Heart left ventricle (tissue), 16 donors: ENCODE measurements at regions not wholly inside any gene's neighbourhood (a gene's known extent, or its start where the extent isn't known, plus 50 kb on each side); places are given as distances from the start of the nearest gene placed in this dataset.

Experiments used
- ATAC-seq, 4 donors: fragments of 200-7000 bp; cut with Tn5 transposase; one replicate each; pipeline ENCODE4 v1.9.1; 2020 to 2022; ENCODE audit warnings: moderate library complexity in 4 of 4, mild to moderate bottlenecking in 3 of 4, moderate number of reproducible peaks in 1 of 4
- DNase-seq, 5 donors: peaks; one replicate each; pipeline ENCODE4 v3.0.0-alpha.2; 2020
- H3K27ac ChIP-seq, 12 donors: fragments of 200-600 bp; sonication (generic) in 4 of 12; one replicate each; pipeline versions ENCODE4 v1.5.0 to v1.8.0; 2016 to 2022; ENCODE audit warnings: mild to moderate bottlenecking in 2 of 12
- H3K27me3 ChIP-seq, 9 donors: fragments of 200-600 bp; sonication (generic) in 2 of 9; one replicate each; pipeline versions ENCODE4 v1.5.1 to v1.8.0; 2016 to 2022; ENCODE audit warnings: mild to moderate bottlenecking in 3 of 9
- H3K36me3 ChIP-seq, 9 donors: fragments of 200-600 bp; sonication (generic) in 2 of 9; one replicate each; pipeline versions ENCODE4 v1.5.0 to v1.8.0; 2018 to 2022; ENCODE audit warnings: mild to moderate bottlenecking in 2 of 9
- H3K4me1 ChIP-seq, 12 donors: fragments of 200-600 bp; sonication (generic) in 4 of 12; one replicate each; pipeline versions ENCODE4 v1.5.0 to v1.8.0; 2016 to 2022; ENCODE audit warnings: mild to moderate bottlenecking in 3 of 12
- H3K4me3 ChIP-seq, 12 donors: fragments of 200-600 bp; sonication (generic) in 4 of 12; one replicate each; pipeline versions ENCODE4 v1.5.0 to v1.8.0; 2017 to 2022; ENCODE audit warnings: mild to moderate bottlenecking in 9 of 12, moderate library complexity in 4 of 12
- H3K9me3 ChIP-seq, 12 donors: fragments of 200-600 bp; sonication (generic) in 4 of 12; one replicate each; pipeline versions ENCODE4 v1.5.0 to v1.8.0; 2016 to 2022; ENCODE audit warnings: mild to moderate bottlenecking in 1 of 12
- POLR2A ChIP-seq, 2 donors: fragments of 450-650 bp; IDR thresholded peaks; one replicate each; pipeline ENCODE4 v1.6.1; 2017; ENCODE audit warnings: antibody characterized with exemption in 2 of 2, mild to moderate bottlenecking in 2 of 2, moderate library complexity in 2 of 2
- WGBS, 4 donors: extraction: QIAGEN DNeasy Blood & Tissue Kit in 2 of 4; methylation state at CpG; one replicate each; pipeline versions ENCODE4 v1.1.5 to v1.1.7; 2013 to 2018; 5-methylcytosine and 5-hydroxymethylcytosine counted together
- intact Hi-C, 10 donors: fragments of 100-400 bp; cut with DNase I; formaldehyde crosslinking; loops; one replicate each; pipeline versions ENCODE4 v1.11.1 to v1.14.2; 2022
- TF ChIP-seq, protein P1 (sequence below), 12 donors: fragments of 200-600 bp; sonication (generic) in 4 of 12; IDR thresholded peaks; one replicate each; pipeline versions ENCODE4 v1.5.0 to v1.8.0; 2018 to 2022; ENCODE audit warnings: antibody characterized with exemption in 12 of 12, mild to moderate bottlenecking in 5 of 12
- donor health status: ischemic (EF 13 %, LVEDD 7.1; RV severe dilation, severe dysfunction).
- donor health status: healthy with polysubstance abuse.
- donor health status: DM: no; HTN: yes; CAD: no.
- donor health status: DM: no; HTN: no; CAD: no.
- donor health status: ischemic (EF 25% LVEDD 6.9; RV normal size, moderate dysfunction).
- donor health status: ischemic (EF 25% LVEDD 5.7; RV mildly dilated, moderate dysfunction).
- donor health status: healthy.
- donor health status: DM: yes; HTN: yes; CAD: no.
- donor health status: ischemic (EF 35%, LVEDD 5.7; RV mildly dilated, moderate dysfunction).
- donor health status: nonischemic (EF 11% LVEDD 7.7; RV severe dilation, severe dysfunction).
- donor health status: DM: yes; HTN: yes; CAD: no.
- donor health status: PGD.
- donor health status: ischemic (EF 29% LVEDD 5.4; RV normal size, mild dysfunction).
- donor health status: nonischemic (EF 23%, LVEDD 6.1; RV moderate dilation, normal function).

DNA sequence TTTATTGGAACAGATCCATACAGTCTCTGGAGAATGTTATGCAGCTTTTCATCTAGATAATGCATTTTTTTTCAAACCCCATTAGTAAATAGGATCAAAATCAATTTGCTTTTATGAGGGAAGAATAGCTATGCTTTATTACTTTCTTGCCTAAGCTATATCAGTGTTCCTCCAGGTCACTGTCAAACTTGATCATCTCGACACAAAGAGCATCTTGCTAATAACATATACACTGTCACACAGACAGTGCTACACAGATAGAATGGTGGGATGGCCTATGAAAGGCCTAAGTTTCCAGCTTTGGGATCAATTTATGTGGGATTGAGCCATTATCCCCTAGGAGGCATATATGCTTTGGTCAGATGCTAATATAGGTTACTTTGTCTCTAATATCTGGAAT is 862.9 kb upstream of the SPRY2 start:
- intact Hi-C loops, result no loop called here
- WGBS, 4 donors, result 84 to 91% (median 86%) methylated on average over 1 of the region's 1 CpG
- no peaks in the 10 kb centered on the region for H3K36me3 ChIP-seq
- no peaks in the 10 kb centered on the region for H3K9me3 ChIP-seq
- H3K27ac ChIP-seq, result no peak overlapping the region
- DNase-seq, result no peak
- no peaks in the 10 kb centered on the region for H3K4me1 ChIP-seq
- no peaks in the 10 kb centered on the region for H3K27me3 ChIP-seq
- TF ChIP-seq, protein P1, sequence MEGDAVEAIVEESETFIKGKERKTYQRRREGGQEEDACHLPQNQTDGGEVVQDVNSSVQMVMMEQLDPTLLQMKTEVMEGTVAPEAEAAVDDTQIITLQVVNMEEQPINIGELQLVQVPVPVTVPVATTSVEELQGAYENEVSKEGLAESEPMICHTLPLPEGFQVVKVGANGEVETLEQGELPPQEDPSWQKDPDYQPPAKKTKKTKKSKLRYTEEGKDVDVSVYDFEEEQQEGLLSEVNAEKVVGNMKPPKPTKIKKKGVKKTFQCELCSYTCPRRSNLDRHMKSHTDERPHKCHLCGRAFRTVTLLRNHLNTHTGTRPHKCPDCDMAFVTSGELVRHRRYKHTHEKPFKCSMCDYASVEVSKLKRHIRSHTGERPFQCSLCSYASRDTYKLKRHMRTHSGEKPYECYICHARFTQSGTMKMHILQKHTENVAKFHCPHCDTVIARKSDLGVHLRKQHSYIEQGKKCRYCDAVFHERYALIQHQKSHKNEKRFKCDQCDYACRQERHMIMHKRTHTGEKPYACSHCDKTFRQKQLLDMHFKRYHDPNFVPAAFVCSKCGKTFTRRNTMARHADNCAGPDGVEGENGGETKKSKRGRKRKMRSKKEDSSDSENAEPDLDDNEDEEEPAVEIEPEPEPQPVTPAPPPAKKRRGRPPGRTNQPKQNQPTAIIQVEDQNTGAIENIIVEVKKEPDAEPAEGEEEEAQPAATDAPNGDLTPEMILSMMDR (IDR thresholded peaks at IDR 0.05), result no peak
- TF ChIP-seq POLR2A (IDR thresholded peaks at IDR 0.05), result no peak
- no peak for ATAC-seq
- no peak overlapping the region for H3K4me3 ChIP-seq

DNA sequence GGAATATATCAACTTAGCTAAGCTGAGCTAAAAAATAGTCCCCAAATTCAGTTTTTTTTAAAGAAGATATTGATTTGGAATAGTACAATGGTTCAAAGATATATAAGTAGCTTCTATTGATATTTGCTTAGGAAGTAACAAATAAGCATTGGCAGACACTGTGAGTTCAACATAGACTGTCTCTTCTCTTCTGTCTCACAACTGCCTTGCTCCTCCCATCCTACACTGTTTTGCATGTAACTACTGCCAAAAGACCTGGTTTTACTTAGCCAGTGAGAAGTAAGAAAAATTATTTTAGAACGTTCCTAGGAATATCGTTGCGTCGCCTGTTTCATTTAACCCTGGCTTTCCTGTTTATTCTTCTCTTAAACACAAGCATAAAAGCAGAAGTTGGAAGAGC is 859.0 kb upstream of the SPRY2 start:
- intact Hi-C loops, result no loop called here
- H3K36me3 ChIP-seq, result no peaks in the 10 kb centered on the region
- no peak for TF ChIP-seq POLR2A (IDR thresholded peaks at IDR 0.05)
- TF ChIP-seq, protein P1 (IDR thresholded peaks at IDR 0.05), result no peak
- WGBS, 4 donors, result 65 to 72% (median 71%) methylated on average over 4 of the region's 4 CpGs
- ATAC-seq (no peak), DNase-seq (no peak)
- H3K4me3 ChIP-seq, result no peak overlapping the region
- no peaks in the 10 kb centered on the region for H3K27me3 ChIP-seq
- H3K27ac ChIP-seq, result no peak overlapping the region
- H3K4me1 ChIP-seq, result no peaks in the 10 kb centered on the region
- no peaks in the 10 kb centered on the region for H3K9me3 ChIP-seq

DNA sequence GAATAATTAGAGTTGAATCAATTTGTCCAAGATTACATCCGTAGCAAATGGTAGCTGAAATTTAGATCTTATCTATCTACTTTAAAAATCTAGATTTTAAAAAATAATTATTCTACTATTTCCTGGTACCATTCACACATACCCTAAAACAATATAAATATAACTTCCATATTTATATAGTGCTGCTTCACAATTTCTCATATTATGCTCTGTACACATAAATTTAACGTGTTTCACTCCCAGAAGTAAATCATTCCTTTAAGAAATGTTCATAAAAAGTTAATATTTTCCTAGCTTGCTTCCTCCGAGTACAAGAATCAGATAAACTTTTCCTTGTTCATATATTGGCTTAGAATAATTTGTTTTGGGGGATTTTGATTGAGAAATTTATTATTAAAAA is 857.0 kb upstream of the SPRY2 start:
- ATAC-seq (no peak), DNase-seq (no peak)
- no peaks in the 10 kb centered on the region for H3K36me3 ChIP-seq
- H3K4me3 ChIP-seq, result no peak overlapping the region
- H3K27me3 ChIP-seq, result no peaks in the 10 kb centered on the region
- 72 to 77% (median 75%) methylated on average over 3 of the region's 3 CpGs for WGBS, 4 donors
- intact Hi-C loops, result no loop called here
- H3K9me3 ChIP-seq, result peaks cover 0 to 4% (median 0%) of the 10 kb centered on the region in 12 donors
- H3K27ac ChIP-seq, result no peak overlapping the region
- no peaks in the 10 kb centered on the region for H3K4me1 ChIP-seq
- TF ChIP-seq, protein P1 (IDR thresholded peaks at IDR 0.05), result no peak
- TF ChIP-seq POLR2A (IDR thresholded peaks at IDR 0.05), result no peak

DNA sequence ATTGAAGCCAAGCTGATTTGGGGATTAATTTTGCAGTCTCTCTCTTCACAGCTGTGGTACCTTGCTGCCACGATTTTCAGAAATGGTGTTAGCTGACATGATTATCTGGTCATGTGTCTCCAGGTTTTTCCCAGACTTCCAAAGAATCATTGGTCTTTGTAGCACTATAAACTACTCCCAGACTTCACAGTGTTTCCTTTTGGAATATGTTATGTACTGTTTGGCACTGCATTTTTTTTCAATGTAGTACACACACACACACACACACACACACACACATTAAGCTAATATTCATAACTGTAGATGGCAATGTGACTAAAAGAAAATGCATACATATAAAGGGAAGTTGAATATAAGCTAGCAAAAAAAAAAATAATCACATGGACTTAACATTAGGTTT is 856.6 kb upstream of the SPRY2 start:
- intact Hi-C loops, result no loop called here
- H3K4me3 ChIP-seq, result no peak overlapping the region
- no peaks in the 10 kb centered on the region for H3K27me3 ChIP-seq
- DNase-seq (no peak), ATAC-seq (no peak)
- peaks cover 0 to 4% (median 0%) of the 10 kb centered on the region in 12 donors for H3K9me3 ChIP-seq
- H3K36me3 ChIP-seq, result no peaks in the 10 kb centered on the region
- H3K4me1 ChIP-seq, result no peaks in the 10 kb centered on the region
- no peak for TF ChIP-seq POLR2A (IDR thresholded peaks at IDR 0.05)
- TF ChIP-seq, protein P1 (IDR thresholded peaks at IDR 0.05), result no peak
- 30 to 34% (median 32%) methylated on average over 1 of the region's 1 CpG for WGBS, 4 donors
- H3K27ac ChIP-seq, result no peak overlapping the region
